Glutamatergic neuron (in vitro differentiated cells): ENCODE measurements at regions not wholly inside any gene's neighbourhood (a gene's known extent, or its start where the extent isn't known, plus 50 kb on each side); places are given as distances from the start of the nearest gene placed in this dataset.

Experiments
- DNase-seq: peaks from one replicate; pipeline ENCODE4 v3.0.0; 2022
- H3K27ac Mint-ChIP-seq: one replicate; pipeline ENCODE4 v1.8.0; 2020; ENCODE audit warnings: mild to moderate bottlenecking, mixed read lengths, inconsistent platforms; ENCODE audit not compliant: unreplicated experiment
- H3K27me3 Mint-ChIP-seq: one replicate; pipeline ENCODE4 v1.8.0; 2020; ENCODE audit warnings: mild to moderate bottlenecking, moderate library complexity, mixed read lengths, inconsistent platforms; ENCODE audit not compliant: unreplicated experiment
- H3K36me3 Mint-ChIP-seq: one replicate; pipeline ENCODE4 v1.8.0; 2020; ENCODE audit warnings: mild to moderate bottlenecking, mixed read lengths, inconsistent platforms; ENCODE audit not compliant: unreplicated experiment
- H3K4me1 Mint-ChIP-seq: one replicate; pipeline ENCODE4 v1.8.0; 2020; ENCODE audit warnings: mild to moderate bottlenecking, low read depth, mixed read lengths, inconsistent platforms; ENCODE audit not compliant: unreplicated experiment
- H3K4me3 Mint-ChIP-seq: one replicate; pipeline ENCODE4 v1.8.0; 2020; ENCODE audit warnings: mild to moderate bottlenecking, mixed read lengths, inconsistent platforms; ENCODE audit not compliant: unreplicated experiment
- H3K9me3 Mint-ChIP-seq: one replicate; pipeline ENCODE4 v1.8.0; 2020; ENCODE audit warnings: mild to moderate bottlenecking, moderate library complexity, mixed read lengths, inconsistent platforms; ENCODE audit not compliant: unreplicated experiment
- TF ChIP-seq, protein P1 (sequence below): fragments of 200-600 bp; sonication (generic); IDR thresholded peaks from one replicate; pipeline ENCODE4 v1.5.0; 2021; ENCODE audit not compliant: partially characterized antibody, unreplicated experiment

DNA sequence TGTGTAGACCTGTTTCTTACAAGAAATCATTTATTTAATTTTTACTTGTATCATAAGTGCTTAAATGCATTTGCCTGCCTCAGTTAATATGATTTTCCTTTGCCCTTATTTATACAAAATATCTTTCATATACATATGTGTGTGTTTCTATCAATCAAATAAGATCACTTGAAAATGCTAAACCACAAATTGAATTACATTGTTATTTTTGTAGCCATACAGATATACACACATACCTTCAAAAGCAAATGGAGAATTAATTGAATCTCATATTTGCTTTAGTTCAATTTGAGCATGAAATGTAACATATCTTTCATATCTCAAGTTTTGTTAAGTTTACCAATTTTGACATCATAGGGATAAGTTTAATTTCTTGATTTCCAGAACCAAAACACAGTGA, 755.8 kb upstream of the PIK3C3 start:
- TF ChIP-seq, protein P1, sequence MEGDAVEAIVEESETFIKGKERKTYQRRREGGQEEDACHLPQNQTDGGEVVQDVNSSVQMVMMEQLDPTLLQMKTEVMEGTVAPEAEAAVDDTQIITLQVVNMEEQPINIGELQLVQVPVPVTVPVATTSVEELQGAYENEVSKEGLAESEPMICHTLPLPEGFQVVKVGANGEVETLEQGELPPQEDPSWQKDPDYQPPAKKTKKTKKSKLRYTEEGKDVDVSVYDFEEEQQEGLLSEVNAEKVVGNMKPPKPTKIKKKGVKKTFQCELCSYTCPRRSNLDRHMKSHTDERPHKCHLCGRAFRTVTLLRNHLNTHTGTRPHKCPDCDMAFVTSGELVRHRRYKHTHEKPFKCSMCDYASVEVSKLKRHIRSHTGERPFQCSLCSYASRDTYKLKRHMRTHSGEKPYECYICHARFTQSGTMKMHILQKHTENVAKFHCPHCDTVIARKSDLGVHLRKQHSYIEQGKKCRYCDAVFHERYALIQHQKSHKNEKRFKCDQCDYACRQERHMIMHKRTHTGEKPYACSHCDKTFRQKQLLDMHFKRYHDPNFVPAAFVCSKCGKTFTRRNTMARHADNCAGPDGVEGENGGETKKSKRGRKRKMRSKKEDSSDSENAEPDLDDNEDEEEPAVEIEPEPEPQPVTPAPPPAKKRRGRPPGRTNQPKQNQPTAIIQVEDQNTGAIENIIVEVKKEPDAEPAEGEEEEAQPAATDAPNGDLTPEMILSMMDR: no peak
- no peaks in the 10 kb centered on the region for H3K9me3 Mint-ChIP-seq
- H3K4me3 Mint-ChIP-seq: no peak overlapping the region
- no peak overlapping the region for H3K27ac Mint-ChIP-seq
- no peaks in the 10 kb centered on the region for H3K27me3 Mint-ChIP-seq
- DNase-seq: no peak
- no peaks in the 10 kb centered on the region for H3K36me3 Mint-ChIP-seq
- H3K4me1 Mint-ChIP-seq: no peaks in the 10 kb centered on the region

DNA sequence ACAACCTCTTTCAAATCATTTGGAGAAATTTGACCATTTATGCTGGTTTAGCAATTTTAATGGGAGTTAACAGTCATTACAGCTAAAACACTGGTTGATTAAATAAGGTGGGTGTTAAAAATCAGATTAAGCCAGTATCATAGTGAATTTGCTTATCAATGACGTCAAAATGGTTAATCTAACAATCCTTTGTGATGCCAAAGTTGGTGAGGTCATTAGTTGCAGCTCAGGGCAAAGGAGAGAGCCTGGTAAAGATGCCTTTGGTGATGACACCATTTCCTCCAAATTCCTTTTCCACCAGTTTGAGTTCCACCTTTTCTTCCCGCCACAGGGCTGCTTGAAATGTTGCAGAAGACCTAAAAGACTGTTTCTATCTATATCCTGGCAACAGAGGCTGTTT, 757.1 kb upstream of the PIK3C3 start:
- no peaks in the 10 kb centered on the region for H3K4me1 Mint-ChIP-seq
- H3K27me3 Mint-ChIP-seq: no peaks in the 10 kb centered on the region
- DNase-seq: no peak
- no peak overlapping the region for H3K27ac Mint-ChIP-seq
- TF ChIP-seq, protein P1: no peak
- no peak overlapping the region for H3K4me3 Mint-ChIP-seq
- H3K9me3 Mint-ChIP-seq: no peaks in the 10 kb centered on the region
- H3K36me3 Mint-ChIP-seq: no peaks in the 10 kb centered on the region

DNA sequence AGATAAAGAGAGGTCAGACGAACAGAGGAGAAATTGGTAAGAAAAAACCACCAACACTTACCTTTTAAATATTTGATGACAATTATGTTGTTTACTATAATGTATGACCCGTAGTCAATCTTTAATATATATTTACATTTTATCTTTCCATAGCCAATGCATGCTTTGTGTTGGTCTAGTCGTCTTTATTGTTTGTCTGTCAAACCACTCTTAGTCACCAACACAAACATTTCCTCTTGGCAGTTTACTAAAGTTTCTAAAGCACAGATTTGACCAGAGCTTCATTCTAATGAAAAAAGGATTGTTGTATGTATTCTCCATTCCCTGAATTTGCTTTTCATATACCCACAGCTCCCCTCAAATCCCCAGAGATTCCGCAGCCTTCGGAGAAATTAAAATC, 784.7 kb upstream of the PIK3C3 start:
- TF ChIP-seq, protein P1: no peak
- Mint-ChIP-seq H3K4me3 (no peak overlapping the region), H3K36me3 (no peaks in the 10 kb centered on the region), H3K9me3 (peaks cover 1% of the 10 kb centered on the region), H3K4me1 (no peaks in the 10 kb centered on the region), H3K27ac (no peak overlapping the region), H3K27me3 (no peaks in the 10 kb centered on the region)
- no peak for DNase-seq

DNA sequence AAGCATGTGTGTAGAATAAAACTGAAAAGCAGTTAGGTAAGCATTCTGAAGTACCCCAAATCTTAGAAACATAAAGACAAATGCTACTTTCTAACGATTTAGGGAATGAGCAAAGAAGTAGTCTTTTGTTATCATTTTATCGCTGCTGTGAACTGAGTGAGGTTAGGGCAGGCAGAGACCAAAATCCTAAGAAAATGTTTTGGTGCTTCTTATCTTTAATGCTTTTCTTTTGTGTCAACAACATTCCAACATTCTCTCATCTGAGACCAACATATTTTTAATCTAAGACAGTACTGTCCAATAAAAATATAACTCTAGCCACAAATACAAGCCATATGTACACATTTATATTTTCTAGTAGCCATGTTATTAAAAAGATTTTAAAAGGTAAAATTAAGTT, 789.4 kb upstream of the PIK3C3 start:
- no peak for DNase-seq
- H3K36me3 Mint-ChIP-seq: no peaks in the 10 kb centered on the region
- H3K27me3 Mint-ChIP-seq: no peaks in the 10 kb centered on the region
- H3K4me1 Mint-ChIP-seq: no peaks in the 10 kb centered on the region
- H3K27ac Mint-ChIP-seq: no peak overlapping the region
- H3K9me3 Mint-ChIP-seq: peaks cover 1% of the 10 kb centered on the region
- H3K4me3 Mint-ChIP-seq: no peak overlapping the region
- TF ChIP-seq, protein P1: no peak

DNA sequence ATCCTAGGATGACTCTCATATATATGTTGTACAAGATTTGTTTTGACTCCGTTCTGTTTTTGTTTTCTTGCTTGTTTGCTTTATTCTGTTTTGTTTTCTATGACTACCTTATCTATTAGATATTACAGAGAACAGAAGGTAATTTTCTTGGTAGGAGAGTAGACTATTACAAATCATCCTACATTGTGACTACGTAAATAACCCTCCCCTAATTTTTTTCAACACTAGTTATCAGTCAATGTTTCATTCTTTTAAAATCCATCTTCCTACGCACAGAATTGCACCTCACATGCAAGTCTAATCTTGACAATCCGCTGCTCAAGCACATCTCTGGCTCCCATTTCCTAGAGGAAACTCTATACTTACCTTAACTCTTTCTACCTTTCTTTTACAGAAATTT, 792.3 kb upstream of the PIK3C3 start:
- Mint-ChIP-seq H3K27me3 (no peaks in the 10 kb centered on the region), H3K4me1 (no peaks in the 10 kb centered on the region), H3K9me3 (no peaks in the 10 kb centered on the region), H3K27ac (no peak overlapping the region), H3K36me3 (no peaks in the 10 kb centered on the region), H3K4me3 (no peak overlapping the region)
- no peak for DNase-seq
- TF ChIP-seq, protein P1: no peak
